ENCODE measurements at regions not wholly inside any gene's neighbourhood (a gene's known extent, or its start where the extent isn't known, plus 50 kb on each side); places are given as distances from the start of the nearest gene placed in this dataset.

DNA sequence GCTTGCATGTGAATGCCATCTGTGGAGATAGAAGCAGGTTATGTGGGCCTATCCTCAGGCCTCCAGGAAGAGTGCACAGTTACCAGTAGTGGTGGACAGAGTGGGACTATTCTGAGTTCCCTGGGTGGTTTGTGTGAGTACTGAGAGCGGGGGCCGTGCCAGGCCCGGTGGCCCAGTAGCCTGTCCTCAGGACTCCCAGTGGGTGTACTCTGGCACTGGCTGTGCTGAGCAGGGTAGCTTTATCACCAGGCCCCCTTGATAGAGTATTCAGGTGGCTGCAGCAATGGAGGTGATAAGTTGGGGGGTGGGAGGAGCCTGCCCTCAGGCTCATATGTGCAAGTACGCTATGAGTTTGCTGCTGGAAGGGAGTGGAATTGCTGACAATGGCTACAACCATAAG is 979.0 kb upstream of the PIK3C3 start:
- peaks cover 0 to 13% (median 0%) of the 10 kb centered on the region in 4 donors for H3K9me3 ChIP-seq
- DNase-seq (ENCODE audit: low spot score in 2 of 2), result no peak
- H3K36me3 ChIP-seq, result no peaks in the 10 kb centered on the region
- H3K4me3 ChIP-seq, result no peak overlapping the region
- no peak overlapping the region for H3K27ac ChIP-seq
- WGBS, 2 donors, result 88 to 93% methylated on average over 4 of the region's 4 CpGs
- TF ChIP-seq, protein P1, sequence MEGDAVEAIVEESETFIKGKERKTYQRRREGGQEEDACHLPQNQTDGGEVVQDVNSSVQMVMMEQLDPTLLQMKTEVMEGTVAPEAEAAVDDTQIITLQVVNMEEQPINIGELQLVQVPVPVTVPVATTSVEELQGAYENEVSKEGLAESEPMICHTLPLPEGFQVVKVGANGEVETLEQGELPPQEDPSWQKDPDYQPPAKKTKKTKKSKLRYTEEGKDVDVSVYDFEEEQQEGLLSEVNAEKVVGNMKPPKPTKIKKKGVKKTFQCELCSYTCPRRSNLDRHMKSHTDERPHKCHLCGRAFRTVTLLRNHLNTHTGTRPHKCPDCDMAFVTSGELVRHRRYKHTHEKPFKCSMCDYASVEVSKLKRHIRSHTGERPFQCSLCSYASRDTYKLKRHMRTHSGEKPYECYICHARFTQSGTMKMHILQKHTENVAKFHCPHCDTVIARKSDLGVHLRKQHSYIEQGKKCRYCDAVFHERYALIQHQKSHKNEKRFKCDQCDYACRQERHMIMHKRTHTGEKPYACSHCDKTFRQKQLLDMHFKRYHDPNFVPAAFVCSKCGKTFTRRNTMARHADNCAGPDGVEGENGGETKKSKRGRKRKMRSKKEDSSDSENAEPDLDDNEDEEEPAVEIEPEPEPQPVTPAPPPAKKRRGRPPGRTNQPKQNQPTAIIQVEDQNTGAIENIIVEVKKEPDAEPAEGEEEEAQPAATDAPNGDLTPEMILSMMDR (IDR thresholded peaks at IDR 0.05), result no peak
- no peak for TF ChIP-seq POLR2A (IDR thresholded peaks at IDR 0.05)
- no peak for TF ChIP-seq EP300 (IDR thresholded peaks at IDR 0.05)
- H3K27me3 ChIP-seq, result no peaks in the 10 kb centered on the region
- no peaks in the 10 kb centered on the region for H3K4me1 ChIP-seq

- H3K36me3 ChIP-seq, result no peaks in the 10 kb centered on the region
- DNase-seq (ENCODE audit: low spot score in 2 of 2), result no peak
- H3K27ac ChIP-seq, result no peak overlapping the region
- no peaks in the 10 kb centered on the region for H3K27me3 ChIP-seq
- H3K4me3 ChIP-seq, result no peak overlapping the region
- TF ChIP-seq, protein P1 (IDR thresholded peaks at IDR 0.05), result no peak
- no peak for TF ChIP-seq EP300 (IDR thresholded peaks at IDR 0.05)
- no peak for TF ChIP-seq POLR2A (IDR thresholded peaks at IDR 0.05)
- H3K9me3 ChIP-seq, result peaks cover 0 to 13% (median 0%) of the 10 kb centered on the region in 4 donors
- no peaks in the 10 kb centered on the region for H3K4me1 ChIP-seq
These were observed 980.6 kb upstream of the PIK3C3 start for GRCh38 chr18:40974448-40974847.

DNA sequence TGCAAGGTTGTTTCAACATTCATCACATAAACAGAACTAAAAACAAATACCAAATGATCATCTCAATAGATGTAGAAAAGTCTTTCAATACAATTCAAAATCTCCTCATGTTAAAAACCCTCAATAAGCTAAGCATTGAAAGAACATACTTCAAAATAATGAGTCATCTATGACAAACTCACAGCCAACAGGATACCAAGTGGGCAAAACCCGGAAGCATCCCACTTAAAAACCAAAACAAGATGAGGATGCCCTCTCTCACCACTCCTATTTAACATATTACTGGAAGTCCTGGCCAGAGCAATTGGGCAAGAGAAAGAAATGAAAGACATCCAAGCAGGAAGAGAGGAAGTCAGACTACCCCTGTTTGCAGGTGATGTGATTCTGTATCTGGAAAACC is 992.2 kb upstream of the PIK3C3 start:
- WGBS, 2 donors, result 87 to 89% methylated on average over 1 of the region's 1 CpG
- no peaks in the 10 kb centered on the region for H3K4me1 ChIP-seq

DNA sequence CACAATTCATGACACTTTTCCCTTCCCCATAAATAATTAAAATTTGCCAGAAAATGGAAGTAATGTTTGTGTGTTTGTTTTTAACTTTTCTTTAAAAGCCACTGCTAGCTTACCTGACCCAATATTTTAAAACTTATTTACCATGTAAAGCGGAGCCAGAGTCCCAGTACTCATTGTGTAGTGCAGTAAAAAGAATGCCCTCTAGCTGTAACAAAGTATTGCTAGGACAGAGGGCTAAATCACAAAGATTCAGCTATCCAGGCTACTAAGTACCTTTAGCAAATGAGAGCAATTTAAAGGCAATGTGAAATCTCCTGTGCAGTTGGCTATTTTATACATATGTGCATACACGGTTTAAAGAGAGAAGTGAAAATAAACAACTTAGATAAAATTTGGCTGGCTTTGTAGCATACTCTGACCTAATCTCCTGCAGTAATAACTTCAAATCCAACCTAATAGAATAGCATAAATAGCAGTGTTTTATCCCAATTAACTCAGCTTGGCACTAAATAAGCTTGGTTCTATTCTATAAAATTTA is 997.4 kb upstream of the PIK3C3 start:
- Histone ChIP-seq H3K36me3 (no peaks in the 10 kb centered on the region), H3K4me3 (no peak overlapping the region), H3K27ac (no peak overlapping the region), H3K27me3 (no peaks in the 10 kb centered on the region), H3K9me3 (no peaks in the 10 kb centered on the region), H3K4me1 (no peaks in the 10 kb centered on the region)
- 66 to 71% methylated on average over 2 of the region's 2 CpGs for WGBS, 2 donors
- no peak for DNase-seq (ENCODE audit: low spot score in 2 of 2)
- TF ChIP-seq, protein P1 (IDR thresholded peaks at IDR 0.05), result no peak

More for the DNA sequence above, 992.2 kb upstream of the PIK3C3 start:
- no peaks in the 10 kb centered on the region for H3K27me3 ChIP-seq
- H3K36me3 ChIP-seq, result no peaks in the 10 kb centered on the region
- no peak overlapping the region for H3K4me3 ChIP-seq
- no peak for DNase-seq (ENCODE audit: low spot score in 2 of 2)
- TF ChIP-seq, protein P1 (IDR thresholded peaks at IDR 0.05), result no peak
- no peak for TF ChIP-seq POLR2A (IDR thresholded peaks at IDR 0.05)
- no peak for TF ChIP-seq EP300 (IDR thresholded peaks at IDR 0.05)
- no peaks in the 10 kb centered on the region for H3K9me3 ChIP-seq
- no peak overlapping the region for H3K27ac ChIP-seq

- WGBS, 2 donors, result 59 to 62% methylated on average over 1 of the region's 1 CpG
- no peak for DNase-seq (ENCODE audit: low spot score in 2 of 2)
- H3K9me3 ChIP-seq, result no peaks in the 10 kb centered on the region
- H3K4me3 ChIP-seq, result no peak overlapping the region
- H3K27ac ChIP-seq, result no peak overlapping the region
- H3K36me3 ChIP-seq, result no peaks in the 10 kb centered on the region
- H3K4me1 ChIP-seq, result no peaks in the 10 kb centered on the region
- no peak for TF ChIP-seq EP300 (IDR thresholded peaks at IDR 0.05)
- TF ChIP-seq POLR2A (IDR thresholded peaks at IDR 0.05), result no peak
- TF ChIP-seq, protein P1 (IDR thresholded peaks at IDR 0.05), result no peak
- H3K27me3 ChIP-seq, result no peaks in the 10 kb centered on the region
These were observed 998.8 kb upstream of the PIK3C3 start for GRCh38 chr18:40956213-40956612.
